Spleen (tissue), 11 donors: ENCODE measurements at regions not wholly inside any gene's neighbourhood (a gene's known extent, or its start where the extent isn't known, plus 50 kb on each side); places are given as distances from the start of the nearest gene placed in this dataset.

ENCODE experiments used
- DNase-seq: peaks from one replicate; pipeline ENCODE4 v3.0.0-alpha.2; 2020
- H3K27ac ChIP-seq, 8 donors: fragments of 200-600 bp; sonication (generic) in 7 of 8; 1 replicate in 4 of 8; 2 replicates in 4 of 8; pipeline versions ENCODE4 v1.5.0 to v1.8.0; 2016 to 2021; ENCODE audit warnings: inconsistent platforms in 4 of 8, mild to moderate bottlenecking in 4 of 8, moderate library complexity in 1 of 8
- H3K27me3 ChIP-seq, 7 donors: fragments of 200-600 bp; sonication (generic) in 6 of 7; replicated peaks in 1 of 7; 1 replicate in 4 of 7; 2 replicates in 3 of 7; pipeline versions ENCODE4 v1.5.0 to v1.8.0; 2016 to 2021; ENCODE audit warnings: inconsistent platforms in 3 of 7, mild to moderate bottlenecking in 1 of 7
- H3K36me3 ChIP-seq, 6 donors: fragments of 200-600 bp; sonication (generic) in 5 of 6; 1 replicate in 4 of 6; 2 replicates in 2 of 6; pipeline versions ENCODE4 v1.5.0 to v1.8.0; 2016 to 2021; ENCODE audit warnings: inconsistent platforms in 2 of 6
- H3K4me1 ChIP-seq, 6 donors: fragments of 200-600 bp; sonication (generic) in 5 of 6; 1 replicate in 3 of 6; 2 replicates in 3 of 6; pipeline versions ENCODE4 v1.5.0 to v1.8.0; 2016 to 2021; ENCODE audit warnings: inconsistent platforms in 3 of 6
- H3K4me3 ChIP-seq, 8 donors: fragments of 200-600 bp; sonication (generic) in 7 of 8; 1 replicate in 4 of 8; 2 replicates in 4 of 8; pipeline versions ENCODE4 v1.5.0 to v1.8.0; 2016 to 2021; ENCODE audit warnings: inconsistent platforms in 4 of 8, mild to moderate bottlenecking in 4 of 8, moderate library complexity in 2 of 8
- H3K9me3 ChIP-seq, 8 donors: fragments of 200-600 bp; sonication (generic) in 7 of 8; 1 replicate in 4 of 8; 2 replicates in 4 of 8; pipeline versions ENCODE4 v1.5.0 to v1.8.0; 2016 to 2021; ENCODE audit warnings: inconsistent platforms in 4 of 8
- CTCF ChIP-seq, 11 experiments: fragments of 200-600 bp in 7 of 11; fragments of 450-650 bp in 4 of 11; sonication (generic) in 4 of 11; IDR thresholded peaks in 8 of 11; conservative IDR thresholded peaks in 3 of 11; 1 replicate in 7 of 11; 2 replicates in 4 of 11; pipeline versions ENCODE4 v1.4.0 to v1.8.0; 2016 to 2021; ENCODE audit warnings: antibody characterized with exemption in 11 of 11, inconsistent platforms in 4 of 11, mild to moderate bottlenecking in 1 of 11
- POLR2A ChIP-seq, 3 donors: fragments of 450-650 bp; IDR thresholded peaks; one replicate each; pipeline ENCODE4 v1.5.1; 2017; ENCODE audit warnings: antibody characterized with exemption in 3 of 3, mild to moderate bottlenecking in 1 of 3
- POLR2AphosphoS5 ChIP-seq, 3 donors: sonication (generic); formaldehyde crosslinking; IDR thresholded peaks; one replicate each; pipeline ENCODE4 v1.5.1; 2017; ENCODE audit warnings: antibody characterized with exemption in 3 of 3
- WGBS, 5 donors: extraction: QIAGEN DNeasy Blood & Tissue Kit in 3 of 5; methylation state at CpG; one replicate each; pipeline versions ENCODE4 v1.1.5 to v1.1.7; 2013 to 2018; 5-methylcytosine and 5-hydroxymethylcytosine counted together
- intact Hi-C: fragments of 100-400 bp; cut with DNase I; formaldehyde crosslinking; loops from one replicate; pipeline ENCODE4 v1.15.0; 2023; ENCODE audit warnings: low total_unique reads
- donor health status: healthy with polysubstance abuse.
- donor health status: DM: no; HTN: no; CAD: no; lungs with moderate emphysema.
- donor health status: DM: no; HTN: no; CAD: no.
- donor health status: Bipolar disorder and iron deficiency.
- donor health status: healthy.
- donor health status: DM: no; HTN: no; CAD: no.
- donor health status: DM: yes; HTN: yes; CAD: no.

GRCh38 chr10:29735628-29736365 lies 101.0 kb upstream of the SVIL start:
- intact Hi-C loops: no loop called here
- H3K4me3 ChIP-seq: peak overlapping the region; percentile 66 to 96 (median 81)

GRCh38 chr10:29734962-29735627 lies 100.3 kb upstream of the SVIL start:
- H3K36me3 ChIP-seq: no peaks in the 10 kb centered on the region
- H3K27me3 ChIP-seq: peaks cover 0 to 40% (median 14%) of the 10 kb centered on the region in 7 donors
- H3K9me3 ChIP-seq: no peaks in the 10 kb centered on the region
- TF ChIP-seq CTCF (IDR thresholded peaks at IDR 0.05 in 8 of 11, conservative IDR thresholded peaks at IDR 0.05 in 3 of 11) (no peak), POLR2AphosphoS5 (IDR thresholded peaks at IDR 0.05) (peak in 2 of 3 donors; percentile 52 to 62)
- DNase-seq: peak; percentile 94
- peaks cover 0 to 66% (median 29%) of the 10 kb centered on the region in 6 donors for H3K4me1 ChIP-seq
- 1 to 7% (median 1%) methylated on average over 9 to 77 of the region's 77 CpGs for WGBS, 5 donors
- peak overlapping the region; percentile 60 to 99 (median 95) for H3K27ac ChIP-seq
- H3K4me3 ChIP-seq: peak overlapping the region; percentile 66 to 96 (median 81)
- intact Hi-C loops: no loop called here

More at GRCh38 chr10:29735628-29736365, 101.0 kb upstream of the SVIL start:
- Histone ChIP-seq H3K36me3 (no peaks in the 10 kb centered on the region), H3K4me1 (peaks cover 0 to 66% (median 28%) of the 10 kb centered on the region in 6 donors), H3K27me3 (peaks cover 0 to 40% (median 14%) of the 10 kb centered on the region in 7 donors), H3K27ac (peak overlapping the region; percentile 60 to 99 (median 95)), H3K9me3 (no peaks in the 10 kb centered on the region)
- peak; percentile 97 for DNase-seq
- WGBS, 5 donors: 0 to 1% (median 1%) methylated on average over 27 to 81 of the region's 81 CpGs
- TF ChIP-seq POLR2A (IDR thresholded peaks at IDR 0.05): no peak
- peak; percentile 21 to 86 (median 33) for TF ChIP-seq POLR2AphosphoS5 (IDR thresholded peaks at IDR 0.05)
- peak; percentile 73 to 94 (median 86) for TF ChIP-seq CTCF (IDR thresholded peaks at IDR 0.05 in 8 of 11, conservative IDR thresholded peaks at IDR 0.05 in 3 of 11)

- H3K36me3 ChIP-seq: no peaks in the 10 kb centered on the region
- intact Hi-C loops: no loop called here
These were observed 99.8 kb upstream of the SVIL start for GRCh38 chr10:29734640-29734961.

More at GRCh38 chr10:29734640-29734961, 99.8 kb upstream of the SVIL start:
- 39 to 49% (median 42%) methylated on average over 9 to 10 of the region's 10 CpGs for WGBS, 5 donors
- Histone ChIP-seq H3K9me3 (no peaks in the 10 kb centered on the region), H3K27ac (peak overlapping the region; percentile 60 to 99 (median 95)), H3K27me3 (peaks cover 0 to 40% (median 14%) of the 10 kb centered on the region in 7 donors), H3K4me1 (peaks cover 0 to 66% (median 29%) of the 10 kb centered on the region in 6 donors), H3K4me3 (peak overlapping the region; percentile 66 to 96 (median 81))
- TF ChIP-seq POLR2A (IDR thresholded peaks at IDR 0.05): no peak
- TF ChIP-seq POLR2AphosphoS5 (IDR thresholded peaks at IDR 0.05): no peak
- no peak for TF ChIP-seq CTCF (IDR thresholded peaks at IDR 0.05 in 8 of 11, conservative IDR thresholded peaks at IDR 0.05 in 3 of 11)
- DNase-seq: no peak
